Kidney epithelial cell (primary cell): ENCODE measurements at regions not wholly inside any gene's neighbourhood (a gene's known extent, or its start where the extent isn't known, plus 50 kb on each side); places are given as distances from the start of the nearest gene placed in this dataset.

Experiments used
- DNase-seq: peaks from one replicate; pipeline ENCODE4 v3.0.0-alpha.2; 2010; ENCODE audit warnings: low read depth
- H3K27me3 ChIP-seq: 2 replicates; pipeline ENCODE4 v1.6.0; 2011; ENCODE audit warnings: low read length; ENCODE audit not compliant: control insufficient read depth, insufficient read depth
- H3K36me3 ChIP-seq: 2 replicates; pipeline ENCODE4 v1.5.1; 2011; ENCODE audit warnings: low read length; ENCODE audit not compliant: control insufficient read depth, insufficient read depth
- H3K4me3 ChIP-seq: 2 replicates; pipeline ENCODE4 v1.5.1; 2011; ENCODE audit warnings: low read depth, mild to moderate bottlenecking, control low read depth, low read length
- TF ChIP-seq, protein P1 (sequence below): IDR thresholded peaks from 2 replicates; pipeline ENCODE4 v1.5.1; 2011; ENCODE audit warnings: mild to moderate bottlenecking, moderate library complexity, low read length, control low read depth, inconsistent platforms; ENCODE audit not compliant: insufficient read depth, poor library complexity, severe bottlenecking

DNA sequence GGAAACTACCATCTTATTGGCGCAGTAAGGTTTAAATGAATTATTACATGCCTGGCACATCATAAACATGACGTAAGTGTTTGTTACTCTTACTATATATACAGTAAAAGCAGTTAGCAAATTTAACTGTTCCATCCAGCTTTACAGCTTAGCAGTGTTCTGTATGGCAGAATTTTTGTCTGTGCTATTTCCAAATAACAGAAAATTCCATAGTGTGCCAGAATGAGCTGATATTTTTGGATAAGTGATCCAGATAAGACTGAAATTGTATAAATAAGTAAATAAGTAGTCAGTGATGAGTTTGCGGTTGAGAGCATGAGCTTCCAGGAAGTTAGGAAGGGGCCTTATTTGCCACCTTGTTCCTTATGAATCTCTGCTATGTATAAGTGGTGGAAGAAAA is 236.5 kb upstream of the SLC10A2 start:
- H3K27me3 ChIP-seq: no peaks in the 10 kb centered on the region
- H3K36me3 ChIP-seq: no peaks in the 10 kb centered on the region
- no peak overlapping the region for H3K4me3 ChIP-seq
- TF ChIP-seq, protein P1, sequence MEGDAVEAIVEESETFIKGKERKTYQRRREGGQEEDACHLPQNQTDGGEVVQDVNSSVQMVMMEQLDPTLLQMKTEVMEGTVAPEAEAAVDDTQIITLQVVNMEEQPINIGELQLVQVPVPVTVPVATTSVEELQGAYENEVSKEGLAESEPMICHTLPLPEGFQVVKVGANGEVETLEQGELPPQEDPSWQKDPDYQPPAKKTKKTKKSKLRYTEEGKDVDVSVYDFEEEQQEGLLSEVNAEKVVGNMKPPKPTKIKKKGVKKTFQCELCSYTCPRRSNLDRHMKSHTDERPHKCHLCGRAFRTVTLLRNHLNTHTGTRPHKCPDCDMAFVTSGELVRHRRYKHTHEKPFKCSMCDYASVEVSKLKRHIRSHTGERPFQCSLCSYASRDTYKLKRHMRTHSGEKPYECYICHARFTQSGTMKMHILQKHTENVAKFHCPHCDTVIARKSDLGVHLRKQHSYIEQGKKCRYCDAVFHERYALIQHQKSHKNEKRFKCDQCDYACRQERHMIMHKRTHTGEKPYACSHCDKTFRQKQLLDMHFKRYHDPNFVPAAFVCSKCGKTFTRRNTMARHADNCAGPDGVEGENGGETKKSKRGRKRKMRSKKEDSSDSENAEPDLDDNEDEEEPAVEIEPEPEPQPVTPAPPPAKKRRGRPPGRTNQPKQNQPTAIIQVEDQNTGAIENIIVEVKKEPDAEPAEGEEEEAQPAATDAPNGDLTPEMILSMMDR: no peak
- no peak for DNase-seq

DNA sequence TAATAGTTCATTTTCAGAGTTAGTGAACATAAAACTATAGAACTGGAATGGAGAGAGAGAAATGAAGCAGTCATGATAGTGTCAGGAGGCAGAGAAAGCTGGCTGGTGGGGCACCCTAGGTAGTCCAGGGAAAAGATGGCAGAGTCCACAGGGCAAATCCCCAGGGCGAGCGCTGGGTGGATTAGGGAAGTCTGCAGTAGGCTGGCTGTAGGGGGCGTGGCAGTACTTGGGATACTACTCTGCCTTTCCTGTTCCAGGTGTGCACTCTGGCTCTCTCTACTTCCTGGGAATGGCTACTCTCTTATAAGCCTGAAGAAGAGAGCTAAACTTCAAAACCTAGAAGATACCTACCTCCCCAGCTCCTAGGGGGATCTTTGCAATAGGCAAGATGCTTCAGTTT is 232.9 kb upstream of the SLC10A2 start:
- TF ChIP-seq, protein P1: no peak
- Histone ChIP-seq H3K36me3 (no peaks in the 10 kb centered on the region), H3K27me3 (no peaks in the 10 kb centered on the region), H3K4me3 (no peak overlapping the region)
- DNase-seq: no peak

DNA sequence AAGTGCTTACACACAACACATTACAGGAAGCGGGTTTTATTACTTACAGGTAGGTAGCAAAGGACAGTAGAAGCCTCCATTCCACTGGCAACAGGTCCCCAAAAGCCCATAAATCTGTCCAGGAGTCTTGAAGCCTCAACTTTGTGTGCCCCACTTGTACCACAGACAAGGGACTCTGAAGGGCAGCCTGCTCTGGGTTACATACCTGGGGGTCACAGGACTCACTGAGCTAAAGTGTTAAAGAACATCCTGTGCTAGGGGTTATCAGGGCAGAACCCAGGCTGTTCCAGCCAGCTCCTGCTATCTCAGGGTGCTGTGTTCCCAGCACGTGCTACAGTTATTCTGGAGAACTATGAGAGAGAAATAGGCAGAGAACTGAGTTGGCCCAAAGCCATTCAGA is 230.9 kb upstream of the SLC10A2 start:
- H3K36me3 ChIP-seq: no peaks in the 10 kb centered on the region
- H3K4me3 ChIP-seq: no peak overlapping the region
- DNase-seq: no peak
- no peaks in the 10 kb centered on the region for H3K27me3 ChIP-seq
- TF ChIP-seq, protein P1: no peak

DNA sequence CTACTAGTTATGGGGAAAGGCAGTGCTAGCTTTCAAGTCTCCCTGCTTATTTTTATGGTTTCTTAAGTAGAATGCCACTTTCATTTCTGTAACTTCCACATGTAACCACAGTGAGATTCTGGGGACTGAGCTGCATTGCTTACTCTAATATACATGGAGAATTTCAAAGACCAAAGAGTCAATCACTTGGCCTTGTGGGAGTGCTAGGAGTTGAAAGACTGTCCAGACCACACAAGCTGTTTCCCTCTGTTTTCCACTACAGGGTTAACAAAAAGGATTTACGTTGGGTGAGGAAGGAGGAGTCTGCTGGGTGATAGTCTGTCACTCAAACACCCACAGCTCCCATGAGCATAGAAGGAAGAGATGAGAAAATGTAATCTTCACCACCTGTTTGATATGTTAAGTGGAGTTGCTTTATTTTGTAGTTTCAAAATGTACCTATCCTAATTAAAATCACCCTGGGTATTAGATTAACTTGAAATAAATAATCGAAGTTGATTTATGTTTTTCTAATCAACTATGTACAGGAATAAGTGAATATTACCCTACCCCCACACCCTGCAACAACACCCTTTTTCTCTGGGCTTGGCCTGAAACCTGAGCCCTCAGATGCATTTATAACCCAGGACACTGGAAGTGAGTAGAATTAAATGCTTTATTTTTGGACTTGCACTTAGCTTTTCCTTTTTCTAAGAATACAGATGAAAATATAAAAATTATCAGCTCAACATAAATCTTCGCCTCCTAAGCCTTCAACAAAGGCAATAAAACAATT is 225.8 kb upstream of the SLC10A2 start:
- H3K36me3 ChIP-seq: no peaks in the 10 kb centered on the region
- DNase-seq: no peak
- no peak overlapping the region for H3K4me3 ChIP-seq
- no peaks in the 10 kb centered on the region for H3K27me3 ChIP-seq
- TF ChIP-seq, protein P1: no peak

DNA sequence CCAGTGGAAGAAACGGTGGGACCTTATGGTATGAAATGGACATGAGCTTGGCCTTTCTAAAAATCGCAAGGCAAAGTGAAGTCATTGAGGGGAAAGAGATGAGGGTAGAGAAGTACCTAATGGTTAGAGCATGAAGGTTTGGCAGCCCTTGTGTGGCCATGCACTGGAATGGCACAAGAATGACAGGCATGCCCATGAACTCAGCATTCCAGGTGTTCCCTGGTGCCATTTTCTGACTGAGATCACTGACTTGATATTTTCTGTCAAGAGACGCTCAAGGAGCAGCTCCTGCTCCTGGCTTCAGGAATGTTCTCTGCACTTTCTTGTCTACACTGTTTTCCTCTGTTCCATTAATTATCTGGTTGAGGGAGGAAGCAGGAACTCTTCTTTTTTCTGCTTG is 225.0 kb upstream of the SLC10A2 start:
- TF ChIP-seq, protein P1: no peak
- Histone ChIP-seq H3K4me3 (no peak overlapping the region), H3K27me3 (no peaks in the 10 kb centered on the region), H3K36me3 (no peaks in the 10 kb centered on the region)
- DNase-seq: no peak

DNA sequence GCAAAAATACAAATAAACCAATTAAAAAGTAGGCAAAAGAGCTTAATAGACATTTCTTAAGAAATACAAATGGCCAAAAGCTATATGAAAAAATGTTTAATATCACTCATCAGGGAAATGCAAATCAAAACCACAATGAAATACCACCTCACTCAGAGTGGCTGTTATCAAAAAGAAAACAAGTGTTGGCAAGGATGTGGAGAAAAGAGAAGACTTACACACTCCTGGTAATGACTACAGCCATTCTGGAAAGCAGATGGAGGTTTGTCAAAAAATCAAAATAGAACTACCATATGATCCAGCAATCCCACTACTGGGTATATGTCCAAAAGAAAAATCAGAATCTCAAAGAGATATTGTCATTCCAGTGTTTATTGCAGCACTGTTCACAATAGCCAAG is 223.5 kb upstream of the SLC10A2 start:
- no peak overlapping the region for H3K4me3 ChIP-seq
- H3K27me3 ChIP-seq: no peaks in the 10 kb centered on the region
- TF ChIP-seq, protein P1: no peak
- H3K36me3 ChIP-seq: no peaks in the 10 kb centered on the region
- no peak for DNase-seq
